GM23338 (cell line): ENCODE measurements at regions not wholly inside any gene's neighbourhood (a gene's known extent, or its start where the extent isn't known, plus 50 kb on each side); places are given as distances from the start of the nearest gene placed in this dataset.

Experiments
- ATAC-seq: fragments of 200-7000 bp; cut with Tn5 transposase; 3 replicates; pipeline ENCODE4 v1.9.1; 2020
- DNase-seq: peaks from one replicate; pipeline ENCODE4 v3.0.0-alpha.2; 2015; ENCODE audit warnings: low spot score
- H2AFZ ChIP-seq: fragments of 200-600 bp; sonication (generic); 2 replicates; pipeline ENCODE4 v1.8.0; 2016; ENCODE audit warnings: antibody characterized with exemption, mild to moderate bottlenecking, moderate library complexity
- H3F3A ChIP-seq: fragments of 200-600 bp; sonication (generic); replicated peaks from 2 replicates; pipeline ENCODE4 v1.8.0; 2017; ENCODE audit warnings: antibody characterized with exemption, mixed run types, low read depth
- H3K27ac ChIP-seq: fragments of 200-600 bp; sonication (generic); 2 replicates; pipeline ENCODE4 v1.6.1; 2016; ENCODE audit warnings: low read depth
- H3K27me3 ChIP-seq: fragments of 200-600 bp; sonication (generic); 2 replicates; pipeline ENCODE4 v1.8.0; 2016; ENCODE audit warnings: mild to moderate bottlenecking, mixed run types, moderate library complexity; ENCODE audit not compliant: insufficient read depth
- H3K36me3 ChIP-seq: fragments of 200-600 bp; sonication (generic); 2 replicates; pipeline ENCODE4 v1.8.0; 2016; ENCODE audit warnings: mild to moderate bottlenecking; ENCODE audit not compliant: insufficient read depth
- H3K4me1 ChIP-seq: fragments of 200-600 bp; sonication (generic); 2 replicates; pipeline ENCODE4 v1.8.0; 2016; ENCODE audit warnings: mild to moderate bottlenecking, moderate library complexity; ENCODE audit not compliant: insufficient read depth
- H3K4me2 ChIP-seq: fragments of 200-600 bp; sonication (generic); 2 replicates; pipeline ENCODE4 v1.7.1; 2017; ENCODE audit warnings: mixed run types
- H3K4me3 ChIP-seq: fragments of 200-600 bp; sonication (generic); 2 replicates; pipeline ENCODE4 v1.6.1; 2016; ENCODE audit warnings: mixed run types
- H3K79me2 ChIP-seq: fragments of 200-600 bp; sonication (generic); replicated peaks from 2 replicates; pipeline ENCODE4 v1.8.0; 2017; ENCODE audit warnings: mild to moderate bottlenecking; ENCODE audit not compliant: insufficient read depth
- H3K9me2 ChIP-seq: fragments of 200-600 bp; sonication (generic); 2 replicates; pipeline ENCODE4 v1.8.0; 2017; ENCODE audit not compliant: insufficient read depth
- H4K20me1 ChIP-seq: fragments of 200-600 bp; sonication (generic); replicated peaks from 2 replicates; pipeline ENCODE4 v1.8.0; 2017; ENCODE audit warnings: mild to moderate bottlenecking; ENCODE audit not compliant: insufficient read depth
- H3K27ac Mint-ChIP-seq: 2 replicates; pipeline ENCODE4 v1.8.0; 2020; ENCODE audit warnings: inconsistent platforms, mild to moderate bottlenecking, moderate library complexity, mixed read lengths
- H3K27me3 Mint-ChIP-seq: 3 replicates; pipeline ENCODE4 v1.8.0; 2022; ENCODE audit warnings: low read depth, mild to moderate bottlenecking, moderate library complexity, mixed read lengths, inconsistent platforms; ENCODE audit not compliant: insufficient read depth, poor library complexity
- H3K36me3 Mint-ChIP-seq: 3 replicates; pipeline ENCODE4 v1.8.0; 2021; ENCODE audit warnings: low read depth, mild to moderate bottlenecking, inconsistent platforms, moderate library complexity, mixed read lengths
- H3K4me1 Mint-ChIP-seq: 3 replicates; pipeline ENCODE4 v1.8.0; 2020; ENCODE audit warnings: mild to moderate bottlenecking, inconsistent platforms, mixed read lengths
- H3K4me3 Mint-ChIP-seq: 3 replicates; pipeline ENCODE4 v1.8.0; 2021; ENCODE audit warnings: moderate library complexity, mild to moderate bottlenecking, inconsistent platforms, mixed read lengths
- H3K9me3 Mint-ChIP-seq: 3 replicates; pipeline ENCODE4 v1.8.0; 2020; ENCODE audit warnings: moderate library complexity, mild to moderate bottlenecking, inconsistent platforms, mixed read lengths
- CREB1 ChIP-seq: fragments of 250-450 bp; sonication (Bioruptor Pico); IDR thresholded peaks from 2 replicates; pipeline ENCODE4 v1.5.0; 2020; ENCODE audit warnings: low read depth, mild to moderate bottlenecking, moderate library complexity
- EZH2 ChIP-seq: fragments of 200-600 bp; sonication (generic); IDR thresholded peaks from one replicate; pipeline ENCODE4 v1.8.0; 2017; ENCODE audit warnings: antibody characterized with exemption, mild to moderate bottlenecking, low read depth; ENCODE audit not compliant: unreplicated experiment
- EZH2phosphoT487 ChIP-seq: fragments of 200-600 bp; sonication (generic); IDR thresholded peaks from one replicate; pipeline ENCODE4 v1.8.1; 2018; ENCODE audit warnings: antibody characterized with exemption; ENCODE audit not compliant: unreplicated experiment
- JUNB ChIP-seq: IDR thresholded peaks from one replicate; pipeline ENCODE4 v1.6.1; 2016; ENCODE audit warnings: antibody characterized with exemption; ENCODE audit not compliant: unreplicated experiment
- NANOG ChIP-seq: IDR thresholded peaks from 2 replicates; pipeline ENCODE4 v1.6.1; 2016; ENCODE audit warnings: antibody characterized with exemption, borderline replicate concordance
- POLR2AphosphoS5 ChIP-seq: IDR thresholded peaks from 2 replicates; pipeline ENCODE4 v1.6.1; 2016; ENCODE audit warnings: antibody characterized with exemption, low read depth
- REST ChIP-seq: IDR thresholded peaks from one replicate; pipeline ENCODE4 v1.6.1; 2018; ENCODE audit warnings: antibody characterized with exemption; ENCODE audit not compliant: unreplicated experiment
- STAT1 ChIP-seq: IDR thresholded peaks from one replicate; pipeline ENCODE4 v1.6.1; 2016; ENCODE audit warnings: antibody characterized with exemption; ENCODE audit not compliant: unreplicated experiment
- ZNF114 ChIP-seq: fragments of 250-450 bp; sonication (Bioruptor Pico); IDR thresholded peaks from 2 replicates; pipeline ENCODE4 v1.5.0; 2020; ENCODE audit warnings: mild to moderate bottlenecking, moderate library complexity
- ZNF331 ChIP-seq: fragments of 250-450 bp; sonication (Bioruptor Pico); IDR thresholded peaks from 2 replicates; pipeline ENCODE4 v1.5.0; 2020; ENCODE audit warnings: low read depth, mild to moderate bottlenecking, moderate library complexity
- ZNF462 ChIP-seq: fragments of 250-450 bp; sonication (Bioruptor Pico); IDR thresholded peaks from 2 replicates; pipeline ENCODE4 v1.5.0; 2020; ENCODE audit warnings: mild to moderate bottlenecking, moderate library complexity
- TF ChIP-seq, protein P1 (sequence below): IDR thresholded peaks from 2 replicates; pipeline ENCODE4 v1.6.1; 2016; ENCODE audit warnings: antibody characterized with exemption
- TF ChIP-seq, protein P2 (sequence below), 2 experiments: fragments of 200-600 bp in 1 of 2; sonication (generic) in 1 of 2; conservative IDR thresholded peaks; 2 replicates each; pipeline versions ENCODE4 v1.5.1 to v1.6.1; 2016 to 2017; ENCODE audit warnings: antibody characterized with exemption in 2 of 2, low read depth in 2 of 2, mild to moderate bottlenecking in 2 of 2, moderate library complexity in 1 of 2

- TF ChIP-seq ZNF462 (CRISPR knock-in tag) (no peak), JUNB (no peak), EZH2 (no peak), CREB1 (CRISPR knock-in tag) (no peak), STAT1 (no peak)
- TF ChIP-seq, protein P1, sequence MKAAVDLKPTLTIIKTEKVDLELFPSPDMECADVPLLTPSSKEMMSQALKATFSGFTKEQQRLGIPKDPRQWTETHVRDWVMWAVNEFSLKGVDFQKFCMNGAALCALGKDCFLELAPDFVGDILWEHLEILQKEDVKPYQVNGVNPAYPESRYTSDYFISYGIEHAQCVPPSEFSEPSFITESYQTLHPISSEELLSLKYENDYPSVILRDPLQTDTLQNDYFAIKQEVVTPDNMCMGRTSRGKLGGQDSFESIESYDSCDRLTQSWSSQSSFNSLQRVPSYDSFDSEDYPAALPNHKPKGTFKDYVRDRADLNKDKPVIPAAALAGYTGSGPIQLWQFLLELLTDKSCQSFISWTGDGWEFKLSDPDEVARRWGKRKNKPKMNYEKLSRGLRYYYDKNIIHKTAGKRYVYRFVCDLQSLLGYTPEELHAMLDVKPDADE, result no peak
Measured at GRCh38 chr6:159513074-159513720, 179.8 kb downstream of the SOD2 start (continued).

DNA sequence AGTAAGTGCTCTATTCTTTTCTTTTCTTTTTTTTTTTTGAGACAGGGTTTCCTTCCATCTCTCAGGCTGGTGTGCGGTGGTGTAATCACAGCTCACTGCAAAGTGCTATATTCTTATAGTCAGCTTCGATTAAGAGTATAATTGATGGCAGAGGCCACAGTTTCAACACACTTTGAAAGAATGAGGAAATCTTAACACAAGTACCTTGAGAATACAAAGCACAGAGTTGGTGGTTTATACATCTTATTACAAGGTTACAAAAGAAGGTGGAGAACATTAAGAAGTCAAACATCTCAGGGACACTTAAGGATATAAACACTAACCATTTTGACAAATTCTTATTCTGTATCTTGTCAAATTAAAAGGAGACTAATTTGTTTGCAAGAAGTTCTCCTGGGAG, 180.5 kb downstream of the SOD2 start:
- no peaks in the 10 kb centered on the region for H3K27me3 Mint-ChIP-seq
- Histone ChIP-seq H3K27me3 (no peaks in the 10 kb centered on the region), H3K36me3 (no peaks in the 10 kb centered on the region), H3K79me2 (no peaks in the 10 kb centered on the region), H4K20me1 (no peaks in the 10 kb centered on the region), H2AFZ (no peak overlapping the region), H3K4me3 (no peak overlapping the region), H3F3A (no peaks in the 10 kb centered on the region), H3K27ac (no peak overlapping the region), H3K4me1 (no peaks in the 10 kb centered on the region), H3K9me2 (peaks cover 2% of the 10 kb centered on the region), H3K4me2 (no peak overlapping the region)
- H3K36me3 Mint-ChIP-seq, result no peaks in the 10 kb centered on the region
- no peak for ATAC-seq
- peaks cover 6% of the 10 kb centered on the region; the same call in 2 of the 3 replicates for H3K9me3 Mint-ChIP-seq
- H3K27ac Mint-ChIP-seq, result no peak overlapping the region
- H3K4me1 Mint-ChIP-seq, result no peaks in the 10 kb centered on the region
- no peak for DNase-seq
- H3K4me3 Mint-ChIP-seq, result no peak overlapping the region
- no peak for TF ChIP-seq CREB1 (CRISPR knock-in tag)
- TF ChIP-seq REST, result no peak
- no peak for TF ChIP-seq JUNB
- no peak for TF ChIP-seq EZH2
- no peak for TF ChIP-seq ZNF331 (CRISPR knock-in tag)
- TF ChIP-seq POLR2AphosphoS5, result no peak
- no peak for TF ChIP-seq NANOG
- TF ChIP-seq, protein P2, sequence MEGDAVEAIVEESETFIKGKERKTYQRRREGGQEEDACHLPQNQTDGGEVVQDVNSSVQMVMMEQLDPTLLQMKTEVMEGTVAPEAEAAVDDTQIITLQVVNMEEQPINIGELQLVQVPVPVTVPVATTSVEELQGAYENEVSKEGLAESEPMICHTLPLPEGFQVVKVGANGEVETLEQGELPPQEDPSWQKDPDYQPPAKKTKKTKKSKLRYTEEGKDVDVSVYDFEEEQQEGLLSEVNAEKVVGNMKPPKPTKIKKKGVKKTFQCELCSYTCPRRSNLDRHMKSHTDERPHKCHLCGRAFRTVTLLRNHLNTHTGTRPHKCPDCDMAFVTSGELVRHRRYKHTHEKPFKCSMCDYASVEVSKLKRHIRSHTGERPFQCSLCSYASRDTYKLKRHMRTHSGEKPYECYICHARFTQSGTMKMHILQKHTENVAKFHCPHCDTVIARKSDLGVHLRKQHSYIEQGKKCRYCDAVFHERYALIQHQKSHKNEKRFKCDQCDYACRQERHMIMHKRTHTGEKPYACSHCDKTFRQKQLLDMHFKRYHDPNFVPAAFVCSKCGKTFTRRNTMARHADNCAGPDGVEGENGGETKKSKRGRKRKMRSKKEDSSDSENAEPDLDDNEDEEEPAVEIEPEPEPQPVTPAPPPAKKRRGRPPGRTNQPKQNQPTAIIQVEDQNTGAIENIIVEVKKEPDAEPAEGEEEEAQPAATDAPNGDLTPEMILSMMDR (conservative IDR thresholded peaks at IDR 0.05; ENCODE audit: low read depth in 2 of 2), result no peak
- TF ChIP-seq EZH2phosphoT487, result no peak
- no peak for TF ChIP-seq ZNF114 (CRISPR knock-in tag)
